GM12865 (cell line): ENCODE measurements at regions not wholly inside any gene's neighbourhood (a gene's known extent, or its start where the extent isn't known, plus 50 kb on each side); places are given as distances from the start of the nearest gene placed in this dataset.
"Not testable (repeated sequence)": the region's sequence is repeated elsewhere in the genome, so short reads cannot be mapped to it uniquely, and the experiment has no call there.

Experiments
- DNase-seq: peaks from one replicate; pipeline ENCODE4 v3.0.0; 2010; ENCODE audit warnings: low read depth
- H3K4me3 ChIP-seq: 2 replicates; pipeline ENCODE4 v1.5.1; 2011; ENCODE audit warnings: mild to moderate bottlenecking, low read depth, low read length, control low read depth
- TF ChIP-seq, protein P1 (sequence below): IDR thresholded peaks from 2 replicates; pipeline ENCODE4 v1.5.1; 2011; ENCODE audit warnings: low read length, control low read depth, low read depth, inconsistent platforms; ENCODE audit not compliant: insufficient read depth; ENCODE audit errors: missing control alignments

DNA sequence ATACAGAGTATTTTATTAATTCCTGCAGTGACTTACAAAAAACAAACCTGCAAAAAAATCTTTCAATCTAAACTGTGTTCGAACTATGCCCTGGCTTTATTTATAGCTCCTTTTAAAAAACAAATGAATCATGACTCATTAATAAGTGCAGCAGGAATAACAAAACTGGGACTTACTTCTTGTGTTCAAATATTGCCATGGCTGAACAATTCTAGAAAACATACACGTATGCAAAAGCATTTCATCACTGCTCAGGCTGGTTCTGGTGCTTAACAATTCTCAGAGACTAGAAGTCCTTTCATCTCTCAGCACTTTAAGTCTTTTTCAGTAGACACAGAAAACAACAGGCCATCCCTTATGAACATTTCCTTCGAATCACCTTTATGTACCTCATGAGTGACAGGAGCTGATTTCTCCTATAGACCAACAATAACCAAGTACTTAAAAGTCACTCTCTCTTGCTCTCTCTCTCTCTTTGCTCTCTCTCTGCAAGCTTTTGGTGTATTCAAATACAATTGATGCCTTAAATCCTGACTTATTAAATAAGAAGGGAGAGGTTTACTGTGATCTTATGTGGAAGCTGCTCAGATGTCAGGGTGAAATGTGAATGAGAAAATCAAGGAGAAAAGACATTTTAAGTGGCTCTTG lies 268.8 kb downstream of the TTC8 start:
- H3K4me3 ChIP-seq, result no peak overlapping the region
- no peak for DNase-seq
- TF ChIP-seq, protein P1, sequence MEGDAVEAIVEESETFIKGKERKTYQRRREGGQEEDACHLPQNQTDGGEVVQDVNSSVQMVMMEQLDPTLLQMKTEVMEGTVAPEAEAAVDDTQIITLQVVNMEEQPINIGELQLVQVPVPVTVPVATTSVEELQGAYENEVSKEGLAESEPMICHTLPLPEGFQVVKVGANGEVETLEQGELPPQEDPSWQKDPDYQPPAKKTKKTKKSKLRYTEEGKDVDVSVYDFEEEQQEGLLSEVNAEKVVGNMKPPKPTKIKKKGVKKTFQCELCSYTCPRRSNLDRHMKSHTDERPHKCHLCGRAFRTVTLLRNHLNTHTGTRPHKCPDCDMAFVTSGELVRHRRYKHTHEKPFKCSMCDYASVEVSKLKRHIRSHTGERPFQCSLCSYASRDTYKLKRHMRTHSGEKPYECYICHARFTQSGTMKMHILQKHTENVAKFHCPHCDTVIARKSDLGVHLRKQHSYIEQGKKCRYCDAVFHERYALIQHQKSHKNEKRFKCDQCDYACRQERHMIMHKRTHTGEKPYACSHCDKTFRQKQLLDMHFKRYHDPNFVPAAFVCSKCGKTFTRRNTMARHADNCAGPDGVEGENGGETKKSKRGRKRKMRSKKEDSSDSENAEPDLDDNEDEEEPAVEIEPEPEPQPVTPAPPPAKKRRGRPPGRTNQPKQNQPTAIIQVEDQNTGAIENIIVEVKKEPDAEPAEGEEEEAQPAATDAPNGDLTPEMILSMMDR, result no peak

DNA sequence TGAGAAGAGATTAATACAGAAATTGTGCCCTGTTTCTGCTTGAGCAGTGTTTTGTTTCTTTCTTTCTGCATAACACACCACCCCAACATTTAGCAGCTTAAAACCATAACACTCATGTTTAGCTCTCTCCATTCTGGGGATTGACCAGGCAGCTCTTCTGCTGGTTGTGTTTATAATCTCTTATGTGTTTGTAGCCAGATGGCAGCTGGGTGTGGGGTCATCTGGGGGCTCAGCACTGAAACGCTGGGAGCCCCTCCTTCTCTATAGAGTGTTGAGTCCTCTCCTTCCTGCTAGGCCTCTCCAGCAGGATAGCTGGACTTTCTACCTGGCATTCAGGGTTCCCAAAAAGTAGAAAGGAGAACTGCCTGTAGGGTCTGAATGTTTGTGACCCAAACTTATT lies 270.6 kb downstream of the TTC8 start:
- DNase-seq, result no peak
- TF ChIP-seq, protein P1, result no peak
- H3K4me3 ChIP-seq, result no peak overlapping the region

DNA sequence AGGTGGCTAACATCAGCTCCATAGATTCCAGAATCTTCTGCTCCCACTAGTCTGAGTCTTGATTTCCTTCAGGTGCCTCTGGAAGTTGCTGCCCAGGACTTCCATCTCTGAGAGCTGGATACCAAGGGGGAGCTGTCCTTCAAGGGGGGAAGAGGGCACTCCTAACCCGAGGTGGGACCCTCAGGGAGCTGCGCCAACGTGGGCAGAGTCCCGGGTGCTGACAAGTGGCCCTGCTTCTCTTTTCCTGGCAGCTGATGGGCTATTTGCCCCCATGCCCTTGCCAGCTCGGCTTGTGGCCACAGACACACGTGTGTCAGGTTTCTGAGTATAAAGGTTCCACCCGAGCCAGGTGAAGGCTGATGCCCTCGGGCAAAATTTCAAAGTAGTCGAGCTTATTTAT lies 272.5 kb downstream of the TTC8 start:
- TF ChIP-seq, protein P1, result no peak
- DNase-seq, result no peak
- no peak overlapping the region for H3K4me3 ChIP-seq

DNA sequence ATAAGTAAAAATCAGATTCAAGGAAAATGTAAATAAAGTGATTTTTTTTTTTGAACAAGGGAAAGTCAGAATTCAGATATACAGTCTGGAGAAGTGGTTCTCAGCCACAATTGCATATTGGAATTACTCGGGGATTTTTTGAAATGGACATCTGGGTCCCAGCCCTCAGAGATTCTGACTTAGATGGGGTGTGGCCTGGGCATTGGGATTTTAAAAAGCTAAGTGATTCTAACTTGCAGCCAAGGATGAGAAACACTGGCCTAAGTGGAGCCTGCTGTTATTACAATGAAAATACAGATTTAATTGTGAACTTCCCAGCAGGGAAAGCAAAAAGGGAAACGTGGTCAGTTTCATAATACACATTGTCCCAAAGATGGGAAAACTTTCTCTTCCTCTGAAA lies 273.8 kb downstream of the TTC8 start:
- TF ChIP-seq, protein P1, result no peak
- no peak for DNase-seq
- H3K4me3 ChIP-seq, result no peak overlapping the region

DNA sequence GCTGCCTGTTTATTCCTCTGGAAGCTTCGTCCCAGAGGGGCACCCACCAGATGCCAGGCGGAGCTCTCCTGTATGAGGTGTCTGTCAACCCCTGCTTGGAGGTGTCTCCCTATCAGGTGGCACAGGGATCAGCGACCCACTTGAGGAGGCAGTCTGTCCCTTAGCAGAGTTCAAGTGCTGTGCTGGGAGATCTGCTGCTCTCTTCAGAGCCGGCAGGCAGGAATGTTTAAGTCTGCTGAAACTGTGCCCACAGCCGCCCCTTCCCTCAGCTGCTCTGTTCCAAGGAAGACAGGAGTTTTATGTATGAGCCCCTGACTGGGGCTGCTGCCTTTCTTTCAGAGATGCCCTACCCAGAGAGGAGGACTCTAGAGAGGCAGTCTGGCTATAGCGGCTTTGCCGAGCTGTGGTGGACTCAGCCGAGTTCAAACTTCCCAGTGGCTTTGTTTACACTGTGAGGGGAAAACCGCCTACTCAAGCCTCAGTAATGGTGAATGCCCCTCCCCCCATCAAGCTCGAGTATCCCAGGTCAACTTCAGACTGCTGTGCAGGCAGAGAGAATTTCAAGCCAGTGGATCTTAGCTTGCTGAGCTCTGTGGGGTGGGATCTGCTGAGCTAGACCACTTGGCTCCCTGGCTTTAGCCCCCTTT lies 279.8 kb downstream of the TTC8 start:
- DNase-seq, H3K4me3 ChIP-seq: not testable (repeated sequence)

DNA sequence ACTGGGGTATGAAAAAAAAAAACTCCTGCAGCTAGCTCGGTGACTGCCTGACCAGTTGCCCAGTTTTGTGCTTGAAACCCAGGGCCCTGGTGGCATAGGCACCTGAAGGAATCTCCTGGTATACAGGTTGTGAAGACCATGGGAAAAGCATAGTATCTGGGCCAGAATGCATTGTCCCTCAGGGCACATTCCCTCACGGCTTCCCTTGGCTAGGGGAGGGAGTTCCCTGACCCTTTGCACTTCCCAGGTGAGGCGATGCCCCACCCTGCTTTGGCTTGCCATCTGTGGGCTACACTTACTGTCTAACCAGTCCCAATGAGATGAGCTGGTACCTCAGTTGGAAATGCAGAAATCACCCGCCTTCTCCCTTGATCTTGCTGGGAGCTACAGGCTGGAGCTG lies 280.4 kb downstream of the TTC8 start:
- DNase-seq, result not testable (repeated sequence)

More for the DNA sequence above, 280.4 kb downstream of the TTC8 start:
- not testable (repeated sequence) for H3K4me3 ChIP-seq
